GM12872 (cell line): ENCODE measurements at regions not wholly inside any gene's neighbourhood (a gene's known extent, or its start where the extent isn't known, plus 50 kb on each side); places are given as distances from the start of the nearest gene placed in this dataset.

Experiments used
- TF ChIP-seq, protein P1 (sequence below): IDR thresholded peaks from 3 replicates; pipeline ENCODE4 v1.5.1; 2011; ENCODE audit warnings: low read depth, mild to moderate bottlenecking, low read length, moderate library complexity; ENCODE audit not compliant: insufficient read depth

DNA sequence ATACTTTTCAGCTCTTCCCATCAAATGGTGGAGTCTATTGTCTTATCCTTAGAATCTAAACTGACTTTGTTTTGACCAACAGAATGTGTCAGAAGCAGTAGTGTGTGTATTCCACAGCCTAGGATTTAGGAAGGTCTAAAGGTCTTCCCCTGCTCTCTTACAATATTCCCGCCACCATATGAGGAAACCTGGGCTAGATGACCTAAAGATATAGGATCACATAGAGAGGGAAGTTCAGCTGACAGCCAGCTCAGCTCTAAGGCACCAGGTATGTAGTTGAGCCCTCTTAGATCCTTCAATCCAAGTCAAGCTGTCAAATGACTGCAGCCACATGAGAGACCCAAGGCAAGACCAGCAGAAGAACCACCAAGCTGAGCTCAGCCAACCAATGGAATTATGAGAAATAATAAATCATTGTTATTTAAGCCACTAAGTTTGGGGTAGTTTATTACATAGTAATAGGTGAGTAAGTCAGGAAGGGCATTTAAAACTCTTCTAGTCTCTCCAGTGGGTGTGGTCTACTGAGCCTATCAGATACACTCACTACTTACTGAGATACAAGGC, 227.7 kb upstream of the HES1 start:
- TF ChIP-seq, protein P1, sequence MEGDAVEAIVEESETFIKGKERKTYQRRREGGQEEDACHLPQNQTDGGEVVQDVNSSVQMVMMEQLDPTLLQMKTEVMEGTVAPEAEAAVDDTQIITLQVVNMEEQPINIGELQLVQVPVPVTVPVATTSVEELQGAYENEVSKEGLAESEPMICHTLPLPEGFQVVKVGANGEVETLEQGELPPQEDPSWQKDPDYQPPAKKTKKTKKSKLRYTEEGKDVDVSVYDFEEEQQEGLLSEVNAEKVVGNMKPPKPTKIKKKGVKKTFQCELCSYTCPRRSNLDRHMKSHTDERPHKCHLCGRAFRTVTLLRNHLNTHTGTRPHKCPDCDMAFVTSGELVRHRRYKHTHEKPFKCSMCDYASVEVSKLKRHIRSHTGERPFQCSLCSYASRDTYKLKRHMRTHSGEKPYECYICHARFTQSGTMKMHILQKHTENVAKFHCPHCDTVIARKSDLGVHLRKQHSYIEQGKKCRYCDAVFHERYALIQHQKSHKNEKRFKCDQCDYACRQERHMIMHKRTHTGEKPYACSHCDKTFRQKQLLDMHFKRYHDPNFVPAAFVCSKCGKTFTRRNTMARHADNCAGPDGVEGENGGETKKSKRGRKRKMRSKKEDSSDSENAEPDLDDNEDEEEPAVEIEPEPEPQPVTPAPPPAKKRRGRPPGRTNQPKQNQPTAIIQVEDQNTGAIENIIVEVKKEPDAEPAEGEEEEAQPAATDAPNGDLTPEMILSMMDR, result no peak

DNA sequence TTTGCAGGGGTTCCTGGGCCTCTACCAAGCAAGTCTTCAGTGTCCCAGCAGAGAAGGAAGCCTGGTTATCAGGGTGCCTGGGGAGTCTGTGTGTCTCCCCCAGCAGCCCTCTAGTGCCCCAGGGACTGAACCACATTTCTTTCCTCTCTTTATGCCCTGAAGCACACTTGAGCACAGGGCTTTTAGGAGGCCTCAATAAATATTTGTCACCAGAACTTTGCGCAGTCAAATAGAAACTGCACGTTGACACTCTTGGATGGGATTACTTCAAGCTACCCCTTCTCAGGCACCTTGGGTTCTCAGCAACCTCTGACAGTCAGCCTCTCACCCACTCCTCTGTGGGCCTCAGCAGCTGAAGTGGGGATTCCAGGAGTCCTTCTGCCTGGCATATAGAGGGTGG, 226.6 kb upstream of the HES1 start:
- TF ChIP-seq, protein P1, result no peak

DNA sequence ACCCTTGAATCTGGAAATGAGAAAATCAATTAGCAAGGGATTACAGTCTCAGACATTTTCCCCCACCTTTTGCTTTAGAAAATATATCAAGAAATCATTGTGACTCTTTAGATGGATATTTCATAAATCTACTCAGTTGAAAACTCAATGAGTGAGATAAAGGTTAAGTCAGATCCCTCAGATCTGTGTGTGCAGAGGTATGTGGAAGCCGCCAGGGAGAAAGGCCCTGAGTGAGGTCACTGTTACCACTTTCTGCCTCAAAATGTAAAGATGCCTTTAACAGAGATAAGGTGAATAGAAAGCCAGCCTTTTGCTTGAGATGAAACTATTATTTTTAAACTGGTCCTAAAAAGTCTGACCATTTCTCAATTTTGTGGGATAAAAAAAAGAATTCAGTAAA, 225.6 kb upstream of the HES1 start:
- TF ChIP-seq, protein P1, result no peak

- TF ChIP-seq, protein P1, result no peak
Measured at GRCh38 chr3:193910886-193911738, 224.8 kb upstream of the HES1 start.

DNA sequence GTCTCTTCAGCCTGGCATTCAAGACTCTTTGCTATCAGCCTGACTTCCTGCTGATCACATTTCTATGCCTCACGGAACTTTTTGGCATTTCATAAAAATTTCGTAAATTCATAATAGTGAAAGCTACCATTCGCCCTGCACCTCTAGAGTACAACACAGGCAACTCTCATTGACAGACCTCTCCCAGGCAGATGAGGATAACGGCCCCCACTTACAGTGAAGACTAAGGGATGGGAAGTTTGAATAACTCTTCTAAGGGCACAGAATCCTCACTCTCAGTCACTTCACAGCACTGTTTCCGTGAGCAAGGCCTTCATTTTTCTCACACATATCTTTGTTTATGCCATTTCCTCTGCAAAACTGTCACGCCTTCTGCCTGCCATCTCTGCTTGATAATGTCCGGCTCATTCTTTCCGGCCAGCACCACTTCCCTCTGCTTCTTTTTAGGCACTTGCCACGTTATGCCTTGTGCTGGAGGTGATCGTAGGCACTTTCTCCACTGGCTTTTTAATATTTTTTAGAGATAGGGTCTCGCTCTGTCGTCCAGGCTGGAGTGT, 224.1 kb upstream of the HES1 start:
- TF ChIP-seq, protein P1, result no peak

GRCh38 chr3:193912621-193913178, 223.2 kb upstream of the HES1 start:
- TF ChIP-seq, protein P1, result no peak

DNA sequence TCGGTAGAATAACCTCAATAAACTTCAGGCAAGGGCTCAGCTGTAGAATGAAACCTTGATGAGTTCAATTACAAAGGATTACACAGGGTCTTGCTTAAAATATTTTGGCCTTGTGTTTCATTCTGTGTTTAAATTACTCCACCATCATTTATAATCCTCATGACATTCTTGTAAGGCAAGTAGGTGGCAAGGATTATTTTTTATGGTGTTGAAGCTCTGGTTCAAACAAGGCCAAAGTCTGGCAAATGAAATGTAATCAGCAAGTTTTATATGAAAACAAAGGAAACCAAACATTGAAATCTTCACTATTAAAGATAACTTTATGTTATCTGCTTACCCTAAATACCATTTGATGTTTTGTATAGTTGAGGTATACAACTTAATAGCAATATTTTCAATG, 221.3 kb upstream of the HES1 start:
- TF ChIP-seq, protein P1, result no peak
